GM12801 (cell line): ENCODE measurements at regions not wholly inside any gene's neighbourhood (a gene's known extent, or its start where the extent isn't known, plus 50 kb on each side); places are given as distances from the start of the nearest gene placed in this dataset.

Experiments
- CTCF ChIP-seq: IDR thresholded peaks from one replicate; pipeline ENCODE4 v1.5.1; 2011; ENCODE audit warnings: control low read depth; ENCODE audit not compliant: insufficient read length; ENCODE audit errors: extremely low read depth

GRCh38 chr13:73957889-73958288 lies 176.3 kb downstream of the KLF12 start:
- TF ChIP-seq CTCF = no peak

DNA sequence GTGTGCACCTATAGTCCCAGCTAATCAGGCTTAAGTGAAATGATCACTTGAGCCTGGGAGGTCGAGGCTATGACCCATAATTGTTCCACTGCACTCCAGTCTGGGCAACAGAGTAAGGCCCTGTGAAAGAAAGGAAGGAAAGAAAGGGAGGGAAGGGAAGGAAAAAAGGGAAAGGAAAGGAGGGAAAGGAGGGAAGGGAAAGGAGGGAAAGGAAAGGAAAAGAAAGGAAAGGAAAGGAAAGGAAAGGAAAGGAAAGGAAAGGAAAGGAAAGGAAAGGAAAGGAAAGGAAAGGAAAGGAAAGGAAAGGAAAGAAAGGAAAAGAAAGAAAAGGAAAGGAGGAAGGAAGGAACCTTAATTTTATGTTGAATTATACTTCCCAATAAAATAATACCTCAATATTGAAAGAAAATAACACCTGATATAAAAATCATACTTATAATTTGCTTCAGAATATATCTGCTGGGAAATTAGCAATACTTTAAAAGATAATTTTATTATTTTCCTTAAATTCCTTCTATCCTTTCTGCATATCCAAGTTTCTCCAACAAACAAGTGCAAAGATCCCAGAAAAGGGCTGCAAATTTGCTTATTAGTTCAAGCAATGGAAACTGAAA lies 177.3 kb downstream of the KLF12 start:
- no peak for TF ChIP-seq CTCF

DNA sequence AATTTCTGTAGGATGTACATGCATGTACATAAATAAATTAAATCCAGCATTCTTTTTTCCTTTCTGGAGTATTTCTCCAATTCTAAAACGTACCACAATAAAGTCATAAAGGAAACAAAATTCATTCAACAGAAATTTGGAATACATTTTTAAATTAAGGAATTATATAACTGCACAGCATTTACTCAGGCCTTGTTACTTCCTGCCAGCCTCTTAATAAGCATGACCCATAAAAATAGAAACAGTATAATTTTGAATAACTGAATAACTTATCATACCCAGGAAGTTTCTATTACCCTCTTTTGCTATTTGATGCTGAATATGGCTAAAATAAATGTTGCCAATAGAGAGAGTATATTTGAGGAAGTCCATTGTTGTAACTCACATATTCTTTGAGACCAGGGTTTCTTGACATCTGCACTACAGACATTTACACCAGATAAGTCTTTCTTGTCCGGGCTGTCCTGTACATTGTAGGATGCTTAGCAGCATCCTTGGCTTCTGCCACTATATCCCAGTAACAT lies 178.2 kb downstream of the KLF12 start:
- no peak for TF ChIP-seq CTCF

GRCh38 chr13:73954808-73955207 lies 179.4 kb downstream of the KLF12 start:
- no peak for TF ChIP-seq CTCF

- TF ChIP-seq CTCF = no peak
These were observed 181.6 kb downstream of the KLF12 start for GRCh38 chr13:73952648-73953047.

DNA sequence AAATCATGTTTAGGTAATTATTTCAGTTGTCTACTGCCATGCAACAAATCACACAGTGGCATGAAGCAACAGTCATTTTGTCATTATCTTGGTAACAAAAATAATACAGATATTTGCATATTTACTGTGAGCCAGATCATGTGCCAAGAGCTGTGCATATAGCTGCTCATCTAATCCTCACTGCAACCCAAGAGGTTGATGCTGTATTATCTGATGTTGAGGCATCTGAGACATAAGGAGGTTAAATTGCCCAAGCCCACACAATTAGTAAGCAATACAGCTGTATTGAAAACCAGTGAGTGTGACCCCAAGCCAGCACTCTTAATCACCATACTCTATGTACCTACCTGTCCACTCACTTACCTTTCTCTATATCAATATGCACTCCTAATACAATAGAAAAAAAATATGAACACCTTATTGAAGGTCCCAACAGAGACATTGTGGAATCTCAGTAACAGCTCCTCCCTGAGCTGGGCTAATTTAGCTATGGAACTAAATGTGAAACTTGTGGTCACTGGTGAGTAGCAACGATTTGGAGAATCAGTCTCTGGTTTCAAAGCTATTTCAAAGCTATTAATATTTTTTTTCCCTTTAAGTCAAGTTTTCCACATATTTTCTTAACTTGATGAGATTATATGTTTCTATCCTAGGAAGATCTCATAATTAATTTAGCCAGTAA lies 185.2 kb downstream of the KLF12 start:
- no peak for TF ChIP-seq CTCF

GRCh38 chr13:73945871-73946270 lies 188.3 kb downstream of the KLF12 start:
- no peak for TF ChIP-seq CTCF
